GM12878 (cell line): ENCODE measurements at regions not wholly inside any gene's neighbourhood (a gene's known extent, or its start where the extent isn't known, plus 50 kb on each side); places are given as distances from the start of the nearest gene placed in this dataset.

Experiments used
- ATAC-seq: fragments of 200-7000 bp; cut with Tn5 transposase; 3 replicates; pipeline ENCODE4 v1.9.1; 2020; ENCODE audit warnings: mild to moderate bottlenecking, moderate library complexity
- BruUV-seq: library from RNA; stranded (reverse); fragments of 400-500 nt; replicated peaks from 2 replicates; lab custom pipeline; 2021; lab: Mats Ljungman, UMichigan
- CTCF ChIA-PET: fragments of 300-600 bp; sonication (Branson Sonifier 250); formaldehyde crosslinking; extraction: SDS; loops from one replicate; lab custom pipeline; 2021; ENCODE audit warnings: inconsistent platforms; lab: Yijun Ruan, JAX
- POLR2A ChIA-PET: fragments of 350-600 bp; formaldehyde crosslinking; extraction: SDS; loops from one replicate; lab custom pipeline; 2021; ENCODE audit warnings: inconsistent platforms; lab: Charles Lee
- RAD21 ChIA-PET: fragments of 300-600 bp; sonication (Branson Sonifier 250); formaldehyde crosslinking; loops from one replicate; lab custom pipeline; 2023; ENCODE audit warnings: antibody characterized with exemption; ENCODE audit not compliant: unreplicated experiment; lab: Charles Lee
- SMC1A ChIA-PET: fragments of 300-600 bp; sonication (Branson Sonifier 250); formaldehyde crosslinking; loops from one replicate; lab custom pipeline; 2023; ENCODE audit not compliant: unreplicated experiment, uncharacterized antibody; lab: Charles Lee
- DNase-seq: peaks from one replicate; pipeline ENCODE4 v3.0.0-alpha.2; 2011; ENCODE audit warnings: low read depth, low spot score
- FAIRE-seq: peaks from 3 replicates; lab custom pipeline; 2011; peaks lifted over from hg19 to GRCh38; lab: Jason Lieb, UNC
- H2AFZ ChIP-seq: 2 replicates; pipeline ENCODE4 v1.6.0; 2011; ENCODE audit warnings: low read depth, low read length, control low read depth; ENCODE audit not compliant: control insufficient read depth
- H3K27ac ChIP-seq: 2 replicates; pipeline ENCODE4 v1.5.1; 2011; ENCODE audit warnings: control low read depth; ENCODE audit not compliant: control insufficient read depth, insufficient read depth
- H3K27me3 ChIP-seq, 2 experiments: replicated peaks in 1 of 2; 2 replicates each; pipeline versions ENCODE4 v1.6.0 to v1.6.1; 2011; ENCODE audit warnings: low read length in 1 of 2; ENCODE audit not compliant: control insufficient read depth in 2 of 2, insufficient read depth in 2 of 2
- H3K36me3 ChIP-seq, 2 experiments: 2 replicates each; pipeline ENCODE4 v1.5.1; 2011; ENCODE audit warnings: low read length in 1 of 2; ENCODE audit not compliant: control insufficient read depth in 2 of 2, insufficient read depth in 2 of 2
- H3K4me1 ChIP-seq: 2 replicates; pipeline ENCODE4 v1.6.1; 2011; ENCODE audit warnings: mild to moderate bottlenecking, low read length, moderate library complexity, mixed read lengths; ENCODE audit not compliant: control insufficient read depth, insufficient read depth
- H3K4me2 ChIP-seq: 2 replicates; pipeline ENCODE4 v1.6.0; 2011; ENCODE audit warnings: control low read depth; ENCODE audit not compliant: control insufficient read depth, insufficient read depth
- H3K4me3 ChIP-seq: fragments of 200-600 bp; sonication (generic); 2 replicates; pipeline ENCODE4 v1.5.1; 2016
- H3K79me2 ChIP-seq: 2 replicates; pipeline ENCODE4 v1.6.0; 2011; ENCODE audit warnings: low read length; ENCODE audit not compliant: control insufficient read depth, insufficient read depth
- H3K9ac ChIP-seq: 2 replicates; pipeline ENCODE4 v1.8.0; 2011; ENCODE audit warnings: low read length, control low read depth, mixed read lengths; ENCODE audit not compliant: control insufficient read depth, insufficient read depth
- H3K9me3 ChIP-seq: replicated peaks from 3 replicates; pipeline ENCODE4 v1.5.1; 2011; ENCODE audit warnings: mild to moderate bottlenecking, low read length; ENCODE audit not compliant: control insufficient read depth, insufficient read depth
- H4K20me1 ChIP-seq: 2 replicates; pipeline ENCODE4 v1.6.0; 2011; ENCODE audit not compliant: control insufficient read depth, insufficient read depth
- ATF7 ChIP-seq: fragments of 450-650 bp; IDR thresholded peaks from 2 replicates; pipeline ENCODE4 v1.6.1; 2016; ENCODE audit warnings: low read depth, mild to moderate bottlenecking
- JUNB ChIP-seq: IDR thresholded peaks from 2 replicates; pipeline ENCODE4 v1.6.1; 2016; ENCODE audit warnings: antibody characterized with exemption, mild to moderate bottlenecking
- NFIC ChIP-seq: IDR thresholded peaks from 2 replicates; pipeline ENCODE4 v1.6.1; 2012; ENCODE audit warnings: low read depth, mild to moderate bottlenecking, inconsistent platforms, low read length, moderate library complexity
- RB1 ChIP-seq: fragments of 450-650 bp; formaldehyde crosslinking; IDR thresholded peaks from 2 replicates; pipeline ENCODE4 v1.6.1; 2017; ENCODE audit warnings: mild to moderate bottlenecking, borderline replicate concordance
- WGBS: methylation state at CpG from one replicate; pipeline ENCODE4 v1.1.6; 2016; ENCODE audit warnings: low lambda C conversion rate; ENCODE audit not compliant: insufficient replicate concordance, insufficient coverage; ENCODE audit errors: missing lambda C conversion rate; 5-methylcytosine and 5-hydroxymethylcytosine counted together
- in situ Hi-C: fragments of 300-500 bp; cut with MboI; formaldehyde crosslinking; loops from 9 replicates; pipeline ENCODE4 v1.14.3; 2018; ENCODE audit warnings: mixed read lengths
- intact Hi-C: fragments of 100-400 bp; cut with micrococcal nuclease; formaldehyde crosslinking; loops from one replicate; pipeline ENCODE4 v1.14.2; 2022; ENCODE audit not compliant: unreplicated experiment
- TF ChIP-seq, protein P1 (sequence below): fragments of 450-650 bp; IDR thresholded peaks from 2 replicates; pipeline ENCODE4 v1.6.1; 2017; ENCODE audit warnings: mild to moderate bottlenecking, moderate library complexity

DNA sequence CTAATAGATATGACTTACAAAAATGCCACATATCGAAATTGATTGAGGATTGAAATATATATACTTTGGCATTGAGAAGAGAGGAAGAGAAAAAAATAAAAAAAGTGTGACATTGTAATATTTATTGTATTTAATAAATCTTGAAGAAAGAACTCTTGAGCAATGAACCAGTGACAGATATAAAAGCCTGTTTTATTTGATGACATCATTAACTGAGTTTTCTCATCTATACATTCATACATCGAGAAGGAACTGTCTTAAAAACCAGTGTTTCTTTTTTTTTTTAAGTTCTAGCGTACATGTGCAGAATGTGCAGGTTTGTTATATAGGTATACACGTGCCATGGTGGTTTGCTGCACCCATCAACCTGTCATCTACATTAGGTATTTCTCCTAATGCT, 368.2 kb downstream of the SNAPC1 start:
- ATAC-seq (no peak), DNase-seq (no peak), FAIRE-seq (no peak)
- Histone ChIP-seq H3K9me3 (no peaks in the 10 kb centered on the region), H3K4me1 (no peaks in the 10 kb centered on the region), H3K79me2 (no peaks in the 10 kb centered on the region), H2AFZ (no peak overlapping the region), H3K27me3 (peaks cover 0 to 3% of the 10 kb centered on the region in 2 experiments; a peak in 1 of 4 replicates), H3K4me3 (no peak overlapping the region), H3K9ac (no peak overlapping the region), H3K36me3 (no peaks in the 10 kb centered on the region), H3K27ac (no peak overlapping the region), H3K4me2 (no peak overlapping the region), H4K20me1 (no peaks in the 10 kb centered on the region)
- 2% methylated on average over 4 of the region's 4 CpGs for WGBS
- ChIA-PET POLR2A (no interaction called here), SMC1A (interaction anchor here (0.6 kb wide), 1 partner anchor 1582 kb away, joined by 4 read pairs; no protein-coding TSS in a partner anchor), CTCF (no interaction called here), RAD21 (no interaction called here)
- no TSS peak for BruUV-seq
- in situ Hi-C loops = no loop called here
- intact Hi-C loops = no loop called here
- TF ChIP-seq, protein P1, sequence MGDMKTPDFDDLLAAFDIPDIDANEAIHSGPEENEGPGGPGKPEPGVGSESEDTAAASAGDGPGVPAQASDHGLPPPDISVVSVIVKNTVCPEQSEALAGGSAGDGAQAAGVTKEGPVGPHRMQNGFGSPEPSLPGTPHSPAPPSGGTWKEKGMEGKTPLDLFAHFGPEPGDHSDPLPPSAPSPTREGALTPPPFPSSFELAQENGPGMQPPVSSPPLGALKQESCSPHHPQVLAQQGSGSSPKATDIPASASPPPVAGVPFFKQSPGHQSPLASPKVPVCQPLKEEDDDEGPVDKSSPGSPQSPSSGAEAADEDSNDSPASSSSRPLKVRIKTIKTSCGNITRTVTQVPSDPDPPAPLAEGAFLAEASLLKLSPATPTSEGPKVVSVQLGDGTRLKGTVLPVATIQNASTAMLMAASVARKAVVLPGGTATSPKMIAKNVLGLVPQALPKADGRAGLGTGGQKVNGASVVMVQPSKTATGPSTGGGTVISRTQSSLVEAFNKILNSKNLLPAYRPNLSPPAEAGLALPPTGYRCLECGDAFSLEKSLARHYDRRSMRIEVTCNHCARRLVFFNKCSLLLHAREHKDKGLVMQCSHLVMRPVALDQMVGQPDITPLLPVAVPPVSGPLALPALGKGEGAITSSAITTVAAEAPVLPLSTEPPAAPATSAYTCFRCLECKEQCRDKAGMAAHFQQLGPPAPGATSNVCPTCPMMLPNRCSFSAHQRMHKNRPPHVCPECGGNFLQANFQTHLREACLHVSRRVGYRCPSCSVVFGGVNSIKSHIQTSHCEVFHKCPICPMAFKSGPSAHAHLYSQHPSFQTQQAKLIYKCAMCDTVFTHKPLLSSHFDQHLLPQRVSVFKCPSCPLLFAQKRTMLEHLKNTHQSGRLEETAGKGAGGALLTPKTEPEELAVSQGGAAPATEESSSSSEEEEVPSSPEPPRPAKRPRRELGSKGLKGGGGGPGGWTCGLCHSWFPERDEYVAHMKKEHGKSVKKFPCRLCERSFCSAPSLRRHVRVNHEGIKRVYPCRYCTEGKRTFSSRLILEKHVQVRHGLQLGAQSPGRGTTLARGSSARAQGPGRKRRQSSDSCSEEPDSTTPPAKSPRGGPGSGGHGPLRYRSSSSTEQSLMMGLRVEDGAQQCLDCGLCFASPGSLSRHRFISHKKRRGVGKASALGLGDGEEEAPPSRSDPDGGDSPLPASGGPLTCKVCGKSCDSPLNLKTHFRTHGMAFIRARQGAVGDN = no peak
- TF ChIP-seq RB1 (no peak), JUNB (no peak), ATF7 (peak; percentile 25; the same call in 1 of the 2 replicates), NFIC (no peak)
